A549 (cell line): ENCODE measurements at regions not wholly inside any gene's neighbourhood (a gene's known extent, or its start where the extent isn't known, plus 50 kb on each side); places are given as distances from the start of the nearest gene placed in this dataset.
A peak's percentile ranks its signal among the peaks of the same experiment; 100 is the strongest.

Source experiments
- ATAC-seq, 2 experiments: fragments of 200-7000 bp in 1 of 2; fragments of >200 bp in 1 of 2; cut with Nextera tagmentation in 1 of 2; cut with Tn5 transposase in 1 of 2; 3 replicates each; pipeline versions ENCODE4 v1.8.0 to v1.9.1; 2018 to 2020; ENCODE audit warnings: mild to moderate bottlenecking in 1 of 2, moderate library complexity in 1 of 2
- CTCF ChIA-PET: fragments of 300-600 bp; sonication (Branson Sonifier 250); formaldehyde crosslinking; extraction: SDS; loops from one replicate; lab custom pipeline; 2021; ENCODE audit warnings: antibody characterized with exemption, inconsistent platforms; lab: Yijun Ruan, JAX
- POLR2A ChIA-PET: fragments of 350-600 bp; formaldehyde crosslinking; extraction: SDS; loops from one replicate; lab custom pipeline; 2021; ENCODE audit warnings: antibody characterized with exemption, inconsistent platforms; lab: Yijun Ruan, JAX
- DNase-seq, 2 experiments: peaks; one replicate each; pipeline versions ENCODE4 v3.0.0 to v3.0.0-alpha.2; 2011 to 2016; ENCODE audit warnings: low read depth in 1 of 2, low spot score in 1 of 2
- FAIRE-seq: peaks from 2 replicates; lab custom pipeline; 2011; peaks lifted over from hg19 to GRCh38; lab: Jason Lieb, UNC
- H3K27ac ChIP-seq, 2 experiments: fragments of >200 bp; sonication (Bioruptor Twin); formaldehyde crosslinking; 3 replicates each; pipeline ENCODE4 v1.5.1; 2016 to 2017
- H3K4me1 ChIP-seq: fragments of >200 bp; sonication (Bioruptor Twin); formaldehyde crosslinking; 3 replicates; pipeline ENCODE4 v1.6.1; 2016
- H3K4me2 ChIP-seq: fragments of >200 bp; sonication (Bioruptor Twin); formaldehyde crosslinking; 3 replicates; pipeline ENCODE4 v1.6.1; 2016
- H3K4me3 ChIP-seq: fragments of >200 bp; sonication (Bioruptor Twin); formaldehyde crosslinking; 3 replicates; pipeline ENCODE4 v1.5.1; 2016
- H3K9me3 ChIP-seq: fragments of >200 bp; sonication (Bioruptor Twin); formaldehyde crosslinking; 3 replicates; pipeline ENCODE4 v1.6.1; 2016
- CBX8 ChIP-seq: fragments of 200-600 bp; sonication (generic); IDR thresholded peaks from 2 replicates; pipeline ENCODE4 v1.6.1; 2016
- CTCF ChIP-seq: fragments of >200 bp; sonication (Bioruptor Twin); formaldehyde crosslinking; IDR thresholded peaks from 3 replicates; pipeline ENCODE4 v1.5.1; 2016
- EP300 ChIP-seq, 2 experiments: fragments of >200 bp; sonication (Bioruptor Twin); formaldehyde crosslinking; IDR thresholded peaks; 2 replicates in 1 of 2; 3 replicates in 1 of 2; pipeline ENCODE4 v1.6.1; 2016 to 2017
- FOSL2 ChIP-seq, 2 experiments: fragments of 450-650 bp in 1 of 2; fragments of >200 bp in 1 of 2; sonication (Bioruptor Twin) in 1 of 2; formaldehyde crosslinking; IDR thresholded peaks; 2 replicates each; pipeline versions ENCODE4 v1.5.0 to v1.6.1; 2016 to 2020; ENCODE audit warnings: mild to moderate bottlenecking in 1 of 2, moderate library complexity in 1 of 2
- HDAC2 ChIP-seq: fragments of 200-600 bp; sonication (generic); IDR thresholded peaks from 2 replicates; pipeline ENCODE4 v1.6.1; 2016
- HEYL ChIP-seq: fragments of 250-450 bp; sonication (Bioruptor Pico); IDR thresholded peaks from 2 replicates; pipeline ENCODE4 v1.8.0; 2021; ENCODE audit warnings: mild to moderate bottlenecking, moderate library complexity
- HOXA7 ChIP-seq: fragments of 250-450 bp; sonication (Bioruptor Pico); IDR thresholded peaks from 2 replicates; pipeline ENCODE4 v1.5.0; 2020; ENCODE audit warnings: mild to moderate bottlenecking, moderate library complexity
- HOXB13 ChIP-seq: fragments of 250-450 bp; sonication (Bioruptor Pico); IDR thresholded peaks from 2 replicates; pipeline ENCODE4 v1.5.0; 2020; ENCODE audit warnings: low read depth, mild to moderate bottlenecking, moderate library complexity
- KDM5A ChIP-seq: fragments of 200-600 bp; sonication (generic); IDR thresholded peaks from 2 replicates; pipeline ENCODE4 v1.6.1; 2016; ENCODE audit warnings: antibody characterized with exemption, mild to moderate bottlenecking
- MAZ ChIP-seq: fragments of 150-350 bp; IDR thresholded peaks from 2 replicates; pipeline ENCODE4 v1.6.1; 2014; ENCODE audit warnings: antibody characterized with exemption, low read depth, low read length, borderline replicate concordance
- NFE2L2 ChIP-seq: fragments of 150-350 bp; conservative IDR thresholded peaks from 2 replicates; pipeline ENCODE4 v1.6.1; 2014; ENCODE audit warnings: low read length
- NPAS2 ChIP-seq: fragments of 250-450 bp; sonication (Bioruptor Pico); IDR thresholded peaks from 2 replicates; pipeline ENCODE4 v1.8.0; 2022; ENCODE audit warnings: mild to moderate bottlenecking, moderate library complexity, borderline replicate concordance
- PHF8 ChIP-seq: fragments of 200-600 bp; sonication (generic); IDR thresholded peaks from 2 replicates; pipeline ENCODE4 v1.6.1; 2016; ENCODE audit warnings: low read depth, mild to moderate bottlenecking, antibody characterized with exemption, moderate library complexity, borderline replicate concordance
- POLR2AphosphoS2 ChIP-seq: conservative IDR thresholded peaks from 2 replicates; pipeline ENCODE4 v1.6.1; 2012; ENCODE audit warnings: low read length, improper control_type of control experiment, inconsistent platforms
- RNF2 ChIP-seq: fragments of 200-600 bp; sonication (generic); IDR thresholded peaks from 2 replicates; pipeline ENCODE4 v1.6.1; 2016; ENCODE audit warnings: low read depth, mild to moderate bottlenecking, antibody characterized with exemption, moderate library complexity, borderline replicate concordance
- SMC3 ChIP-seq: fragments of >200 bp; sonication (Bioruptor Twin); formaldehyde crosslinking; IDR thresholded peaks from 3 replicates; pipeline ENCODE4 v1.6.1; 2018; ENCODE audit warnings: inconsistent platforms
- USF2 ChIP-seq: fragments of 450-650 bp; IDR thresholded peaks from 2 replicates; pipeline ENCODE4 v1.6.1; 2014; ENCODE audit warnings: antibody characterized with exemption
- ZNF302 ChIP-seq: fragments of 250-450 bp; sonication (Bioruptor Pico); IDR thresholded peaks from 2 replicates; pipeline ENCODE4 v1.9.0; 2021; ENCODE audit warnings: inconsistent platforms, mild to moderate bottlenecking, moderate library complexity
- WGBS: methylation state at CpG from one replicate; pipeline ENCODE4 v1.1.6; 2017; ENCODE audit errors: missing lambda C conversion rate; 5-methylcytosine and 5-hydroxymethylcytosine counted together

GRCh38 chr9:129318121-129319075 is 140.3 kb upstream of the IER5L start:
- WGBS: 90% methylated on average over 13 of the region's 16 CpGs
- POLR2A ChIA-PET: interaction anchor here (1.0 kb wide), 1 partner anchor 16 kb away, joined by 3 read pairs; no protein-coding TSS in a partner anchor
- ATAC-seq (no peak), DNase-seq (no peak), FAIRE-seq (no peak)
- Histone ChIP-seq H3K27ac (peak overlapping the region; percentile 30 to 82; a peak in 5 of 6 replicates), H3K4me2 (no peak overlapping the region), H3K4me1 (peaks cover 48% of the 10 kb centered on the region), H3K4me3 (no peak overlapping the region), H3K9me3 (no peaks in the 10 kb centered on the region)
- TF ChIP-seq USF2 (no peak), CBX8 (no peak), FOSL2 (IDR thresholded peaks at IDR 0.05) (no peak), FOSL2 (CRISPR knock-in tag; IDR thresholded peaks at IDR 0.05) (no peak), HOXB13 (no peak), PHF8 (no peak), RNF2 (no peak), MAZ (no peak), KDM5A (no peak), HEYL (no peak), CTCF (no peak), NFE2L2 (no peak), HOXA7 (CRISPR knock-in tag) (no peak), EP300 (IDR thresholded peaks at IDR 0.05) (no peak), NPAS2 (no peak), POLR2AphosphoS2 (no peak), ZNF302 (CRISPR knock-in tag) (no peak), SMC3 (no peak)
- CTCF ChIA-PET: interaction anchor here (1.0 to 1.7 kb wide), 2 partner anchors 10 to 40 kb away, joined by 3 to 4 read pairs; no protein-coding TSS in a partner anchor

- ATAC-seq (peak; percentile 42 to 66; a peak in 4 of 6 replicates), DNase-seq (peak in 1 of 2 experiments; percentile 62), FAIRE-seq (no peak)
- Histone ChIP-seq H3K4me1 (peaks cover 44% of the 10 kb centered on the region), H3K27ac (peak overlapping the region; percentile 30 to 82; a peak in 3 of 6 replicates), H3K4me3 (no peak overlapping the region), H3K4me2 (no peak overlapping the region), H3K9me3 (no peaks in the 10 kb centered on the region)
- POLR2A ChIA-PET: no interaction called here
- 79% methylated on average over 13 of the region's 13 CpGs for WGBS
- TF ChIP-seq HDAC2 (no peak), KDM5A (no peak), USF2 (peak; percentile 84)
- CTCF ChIA-PET: interaction anchor here (0.6 to 1.7 kb wide), 6 partner anchors 9 to 186 kb away, joined by 3 to 5 read pairs (median 4); no protein-coding TSS in a partner anchor
Measured at GRCh38 chr9:129317179-129318011, 139.3 kb upstream of the IER5L start.
